ENCODE measurements at regions not wholly inside any gene's neighbourhood (a gene's known extent, or its start where the extent isn't known, plus 50 kb on each side); places are given as distances from the start of the nearest gene placed in this dataset.

- H2BK120ac ChIP-seq (ENCODE audit: low read depth, low read length) = no peak overlapping the region
- H3K36me3 ChIP-seq (ENCODE audit: control insufficient read depth, insufficient read depth, low read length) = no peaks in the 10 kb centered on the region
- H3K18ac ChIP-seq (ENCODE audit: low read depth, low read length) = no peak overlapping the region
- BruUV-seq (replicated peaks) = no TSS peak
- POLR2A ChIA-PET (ENCODE audit: unreplicated experiment) = no interaction called here
- H3K9ac ChIP-seq (ENCODE audit: low read depth, low read length) = no peak overlapping the region
- no peak overlapping the region for H2AK9ac ChIP-seq (replicated peaks; ENCODE audit: low read depth, low read length, poor library complexity)
- H3K27me3 ChIP-seq (ENCODE audit: control insufficient read depth, insufficient read depth, low read length) = no peaks in the 10 kb centered on the region
- intact Hi-C loops (cut with micrococcal nuclease) = no loop called here
- H2BK15ac ChIP-seq (ENCODE audit: low read depth, low read length) = no peak overlapping the region
- H4K91ac ChIP-seq (ENCODE audit: insufficient read depth, low read depth, low read length) = no peak overlapping the region
- H4K8ac ChIP-seq (ENCODE audit: low read depth in 2 of 2, low read length in 2 of 2) = no peak overlapping the region
- H3K23ac ChIP-seq (ENCODE audit: low read depth, low read length) = no peak overlapping the region
- CTCF ChIA-PET = no interaction called here
- H4K5ac ChIP-seq (ENCODE audit: low read depth, low read length) = no peak overlapping the region
- H3K14ac ChIP-seq (replicated peaks; ENCODE audit: low read depth, low read length) = no peak overlapping the region
- H3K9me3 ChIP-seq (ENCODE audit: control insufficient read depth, insufficient read depth, low read length) = no peaks in the 10 kb centered on the region
- TF ChIP-seq RCOR1 (IDR thresholded peaks at IDR 0.05; ENCODE audit: insufficient replicate concordance, low read length) (no peak), SMC3 (IDR thresholded peaks at IDR 0.05; ENCODE audit: low read depth, low read length) (no peak), NFE2L2 (IDR thresholded peaks at IDR 0.05; ENCODE audit: low read depth, low read length) (no peak), CHD1 (IDR thresholded peaks at IDR 0.05; ENCODE audit: low read depth, low read length) (no peak), FOS (IDR thresholded peaks at IDR 0.05; ENCODE audit: low read depth, low read length) (no peak), MXI1 (IDR thresholded peaks at IDR 0.05; ENCODE audit: borderline replicate concordance, low read depth, low read length) (no peak), RFX5 (IDR thresholded peaks at IDR 0.05; ENCODE audit: low read depth, low read length) (no peak), USF2 (IDR thresholded peaks at IDR 0.05; ENCODE audit: low read depth, low read length) (no peak)
- no peak overlapping the region for H3K4me3 ChIP-seq (ENCODE audit: insufficient read depth, low read depth, low read length)
- H3K79me1 ChIP-seq (ENCODE audit: low read depth in 1 of 2, low read length in 2 of 2) = no peaks in the 10 kb centered on the region
- H3K4me2 ChIP-seq (ENCODE audit: low read depth, low read length) = no peak overlapping the region
- no peaks in the 10 kb centered on the region for H3K9me1 ChIP-seq (ENCODE audit: insufficient read depth, low read length)
- H2BK20ac ChIP-seq (ENCODE audit: low read depth, low read length) = no peak overlapping the region
- no peak overlapping the region for H3K56ac ChIP-seq (ENCODE audit: extremely low read depth, insufficient read depth, low read length)
- H3K4ac ChIP-seq (ENCODE audit: low read depth, low read length) = no peak overlapping the region
- DNase-seq (no peak), ATAC-seq (ENCODE audit: low read depth) (no peak)
- no peak overlapping the region for H2AK5ac ChIP-seq (ENCODE audit: low read depth, low read length)
- H3K4me1 ChIP-seq (ENCODE audit: control insufficient read depth, insufficient read depth, low read length) = peaks cover 2% of the 10 kb centered on the region; the same call in 1 of the 2 replicates
- dilution Hi-C loops (cut with HindIII; ENCODE audit: low sequenced_read_pairs, unreplicated experiment) = no loop called here
- no peak overlapping the region for H2AFZ ChIP-seq (replicated peaks; ENCODE audit: low read length, poor library complexity)
- no peak overlapping the region for H3K27ac ChIP-seq (ENCODE audit: insufficient read depth, low read length)
- H4K20me1 ChIP-seq (ENCODE audit: insufficient read depth, low read length) = no peaks in the 10 kb centered on the region
- in situ Hi-C loops (cut with MboI; ENCODE audit: low sequenced_read_pairs) = no loop called here
- no peak overlapping the region for H2BK5ac ChIP-seq (ENCODE audit: low read depth, low read length, poor library complexity, severe bottlenecking)
Measured at GRCh38 chr3:112741983-112742382, 101.0 kb upstream of the CCDC80 start.

Data from IMR-90 (cell line).